Inferior parietal cortex (tissue), 1 donor: ENCODE measurements at regions not wholly inside any gene's neighbourhood (a gene's known extent, or its start where the extent isn't known, plus 50 kb on each side); places are given as distances from the start of the nearest gene placed in this dataset.

Experiments used
- DNase-seq: peaks from one replicate; pipeline ENCODE4 v3.0.0-alpha.2; 2016; ENCODE audit errors: extremely low spot score

GRCh38 chr9:8088477-8088876 lies 288.9 kb upstream of the DMAC1 start:
- no peak for DNase-seq

GRCh38 chr9:8085986-8086385 lies 286.4 kb upstream of the DMAC1 start:
- DNase-seq = no peak

GRCh38 chr9:8078641-8079140 lies 279.1 kb upstream of the DMAC1 start:
- DNase-seq = no peak

- no peak for DNase-seq
Measured at GRCh38 chr9:8074713-8075286, 275.2 kb upstream of the DMAC1 start.

- DNase-seq = no peak
Measured at GRCh38 chr9:8071445-8071798, 271.8 kb upstream of the DMAC1 start.

- no peak for DNase-seq
Measured at GRCh38 chr9:8070779-8071444, 271.3 kb upstream of the DMAC1 start.

- DNase-seq = no peak
Measured at GRCh38 chr9:8062459-8062858, 262.9 kb upstream of the DMAC1 start.

GRCh38 chr9:8053501-8053900 lies 253.9 kb upstream of the DMAC1 start:
- no peak for DNase-seq

GRCh38 chr9:8052991-8053390 lies 253.4 kb upstream of the DMAC1 start:
- DNase-seq = no peak

GRCh38 chr9:8037745-8038144 lies 238.2 kb upstream of the DMAC1 start:
- DNase-seq = no peak

- DNase-seq = no peak
Measured at GRCh38 chr9:8036914-8037524, 237.4 kb upstream of the DMAC1 start.

GRCh38 chr9:8033794-8034193 lies 234.2 kb upstream of the DMAC1 start:
- DNase-seq = no peak

- no peak for DNase-seq
Measured at GRCh38 chr9:8030095-8030494, 230.5 kb upstream of the DMAC1 start.

GRCh38 chr9:8027351-8027750 lies 227.8 kb upstream of the DMAC1 start:
- no peak for DNase-seq

GRCh38 chr9:8025551-8025950 lies 226.0 kb upstream of the DMAC1 start:
- no peak for DNase-seq

GRCh38 chr9:8020186-8020585 lies 220.6 kb upstream of the DMAC1 start:
- no peak for DNase-seq

GRCh38 chr9:8019636-8020035 lies 220.1 kb upstream of the DMAC1 start:
- DNase-seq = no peak

GRCh38 chr9:8014997-8015682 lies 215.6 kb upstream of the DMAC1 start:
- no peak for DNase-seq

GRCh38 chr9:8012986-8013385 lies 213.4 kb upstream of the DMAC1 start:
- no peak for DNase-seq

GRCh38 chr9:8011974-8012373 lies 212.4 kb upstream of the DMAC1 start:
- no peak for DNase-seq

- no peak for DNase-seq
Measured at GRCh38 chr9:7996558-7996957, 197.0 kb upstream of the DMAC1 start.

- DNase-seq = no peak
Measured at GRCh38 chr9:7988644-7989280, 189.2 kb upstream of the DMAC1 start.
